ENCODE measurements at regions not wholly inside any gene's neighbourhood (a gene's known extent, or its start where the extent isn't known, plus 50 kb on each side); places are given as distances from the start of the nearest gene placed in this dataset.

GRCh38 chr4:122309988-122310626 lies 68.7 kb upstream of the ADAD1 start:
- DNase-seq, result no peak

GRCh38 chr4:122313006-122313646 lies 65.7 kb upstream of the ADAD1 start:
- DNase-seq, result no peak

GRCh38 chr4:122326908-122327307 lies 51.9 kb upstream of the ADAD1 start:
- DNase-seq, result no peak

GRCh38 chr4:122328893-122329292 lies 49.9 kb upstream of the ADAD1 start:
- no peak for DNase-seq
